Breast epithelium (tissue), 3 donors: ENCODE measurements at regions not wholly inside any gene's neighbourhood (a gene's known extent, or its start where the extent isn't known, plus 50 kb on each side); places are given as distances from the start of the nearest gene placed in this dataset.

ENCODE experiments used
- CTCF ChIP-seq, 3 donors: fragments of 450-650 bp; IDR thresholded peaks; one replicate each; pipeline ENCODE4 v1.5.1; 2016 to 2017; ENCODE audit warnings: antibody characterized with exemption in 3 of 3, mild to moderate bottlenecking in 3 of 3, moderate library complexity in 3 of 3
- POLR2A ChIP-seq: fragments of 450-650 bp; IDR thresholded peaks from one replicate; pipeline ENCODE4 v1.6.1; 2016; ENCODE audit warnings: antibody characterized with exemption, mild to moderate bottlenecking, moderate library complexity

DNA sequence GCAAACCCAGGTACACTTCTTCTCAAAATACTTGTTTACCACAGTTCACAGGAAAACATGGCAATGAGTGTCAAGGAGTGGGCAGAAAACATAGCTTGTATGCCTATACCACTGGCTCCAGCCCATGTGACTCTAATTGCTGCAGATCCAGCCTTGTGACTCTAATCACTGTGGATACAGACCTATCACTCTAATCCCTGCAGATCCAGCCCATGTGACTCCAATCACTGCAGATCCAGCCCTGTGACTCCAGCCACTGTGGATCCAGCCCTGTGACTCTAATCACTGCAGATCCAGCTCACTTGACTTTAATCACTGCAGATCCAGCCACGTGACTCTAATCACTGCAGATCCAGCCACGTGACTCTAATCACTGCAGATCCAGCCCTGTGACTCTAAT is 366.3 kb upstream of the IRX4 start:
- no peak for TF ChIP-seq POLR2A
- no peak for TF ChIP-seq CTCF (IDR thresholded peaks at IDR 0.05)
